ENCODE measurements at regions not wholly inside any gene's neighbourhood (a gene's known extent, or its start where the extent isn't known, plus 50 kb on each side); places are given as distances from the start of the nearest gene placed in this dataset.

GRCh38 chr13:109415057-109415456 lies 371.3 kb downstream of the IRS2 start:
- Histone ChIP-seq H3K4me3 (ENCODE audit: low read depth, low read length) (no peak overlapping the region), H3K27ac (no peak overlapping the region), H3K9me3 (ENCODE audit: severe bottlenecking) (no peaks in the 10 kb centered on the region), H3K27me3 (ENCODE audit: insufficient read depth, low read depth, severe bottlenecking) (no peaks in the 10 kb centered on the region), H3K36me3 (no peaks in the 10 kb centered on the region)
- TF ChIP-seq CTCF (IDR thresholded peaks at IDR 0.05; ENCODE audit: low read depth, low read length) = no peak
- DNase-seq = no peak

GRCh38 chr13:109412283-109412901 lies 374.0 kb downstream of the IRS2 start:
- peak overlapping the region; percentile 90 for H3K27ac ChIP-seq

GRCh38 chr13:109410868-109411267 lies 375.5 kb downstream of the IRS2 start:
- Histone ChIP-seq H3K27ac (no peak overlapping the region), H3K4me3 (ENCODE audit: low read depth, low read length) (no peak overlapping the region), H3K27me3 (ENCODE audit: insufficient read depth, low read depth, severe bottlenecking) (no peaks in the 10 kb centered on the region), H3K9me3 (ENCODE audit: severe bottlenecking) (no peaks in the 10 kb centered on the region), H3K36me3 (no peaks in the 10 kb centered on the region)
- TF ChIP-seq CTCF (IDR thresholded peaks at IDR 0.05; ENCODE audit: low read depth, low read length) = no peak
- DNase-seq = no peak

More at GRCh38 chr13:109412283-109412901, 374.0 kb downstream of the IRS2 start:
- Histone ChIP-seq H3K36me3 (no peaks in the 10 kb centered on the region), H3K4me3 (ENCODE audit: low read depth, low read length) (peak overlapping the region; percentile 36), H3K27me3 (ENCODE audit: insufficient read depth, low read depth, severe bottlenecking) (no peaks in the 10 kb centered on the region), H3K9me3 (ENCODE audit: severe bottlenecking) (no peaks in the 10 kb centered on the region)
- no peak for TF ChIP-seq CTCF (IDR thresholded peaks at IDR 0.05; ENCODE audit: low read depth, low read length)
- peak; percentile 97 for DNase-seq

- DNase-seq = no peak
- H3K27ac ChIP-seq = no peak overlapping the region
- no peak for TF ChIP-seq CTCF (IDR thresholded peaks at IDR 0.05; ENCODE audit: low read depth, low read length)
- no peak overlapping the region for H3K4me3 ChIP-seq (ENCODE audit: low read depth, low read length)
- H3K36me3 ChIP-seq = no peaks in the 10 kb centered on the region
- no peaks in the 10 kb centered on the region for H3K27me3 ChIP-seq (ENCODE audit: insufficient read depth, low read depth, severe bottlenecking)
- peaks cover 8% of the 10 kb centered on the region for H3K9me3 ChIP-seq (ENCODE audit: severe bottlenecking)
Observed at GRCh38 chr13:109408591-109409382, 377.6 kb downstream of the IRS2 start.

GRCh38 chr13:109406376-109406992 lies 379.9 kb downstream of the IRS2 start:
- no peaks in the 10 kb centered on the region for H3K36me3 ChIP-seq
- DNase-seq = no peak
- H3K4me3 ChIP-seq (ENCODE audit: low read depth, low read length) = no peak overlapping the region
- no peak overlapping the region for H3K27ac ChIP-seq
- peaks cover 12% of the 10 kb centered on the region for H3K9me3 ChIP-seq (ENCODE audit: severe bottlenecking)
- no peaks in the 10 kb centered on the region for H3K27me3 ChIP-seq (ENCODE audit: insufficient read depth, low read depth, severe bottlenecking)
- TF ChIP-seq CTCF (IDR thresholded peaks at IDR 0.05; ENCODE audit: low read depth, low read length) = no peak
